Panc1 (cell line): ENCODE measurements at regions not wholly inside any gene's neighbourhood (a gene's known extent, or its start where the extent isn't known, plus 50 kb on each side); places are given as distances from the start of the nearest gene placed in this dataset.

Experiments used
- ATAC-seq: fragments of 200-7000 bp; cut with Tn5 transposase; 2 replicates; pipeline ENCODE4 v1.9.1; 2020; ENCODE audit warnings: mild to moderate bottlenecking, moderate library complexity
- BruUV-seq: library from RNA; stranded (reverse); fragments of 400-500 nt; replicated peaks from 2 replicates; lab custom pipeline; 2021; lab: Mats Ljungman, UMichigan
- CTCF ChIA-PET: fragments of 300-600 bp; sonication (Branson Sonifier 250); formaldehyde crosslinking; loops from one replicate; lab custom pipeline; 2022; ENCODE audit warnings: antibody characterized with exemption; lab: Charles Lee
- POLR2A ChIA-PET: fragments of 300-600 bp; sonication (Branson Sonifier 250); formaldehyde crosslinking; loops from one replicate; lab custom pipeline; 2022; ENCODE audit warnings: antibody characterized with exemption; lab: Charles Lee
- DNase-seq: peaks from one replicate; pipeline ENCODE4 v3.0.0-alpha.2; 2010; ENCODE audit warnings: low read depth, low spot score
- H3K27ac ChIP-seq: 2 replicates; pipeline ENCODE4 v1.5.1; 2011; ENCODE audit warnings: mild to moderate bottlenecking, low read length, inconsistent platforms
- H3K27me3 ChIP-seq: fragments of 200-500 bp; sonication (Bioruptor generic); 2 replicates; pipeline ENCODE4 v1.6.0; 2014; ENCODE audit warnings: low read length, inconsistent platforms; ENCODE audit not compliant: control insufficient read depth, insufficient read depth
- H3K36me3 ChIP-seq: fragments of 200-500 bp; sonication (Bioruptor generic); 2 replicates; pipeline ENCODE4 v1.5.1; 2014; ENCODE audit warnings: inconsistent platforms, mild to moderate bottlenecking, low read length, moderate library complexity; ENCODE audit not compliant: control insufficient read depth, insufficient read depth
- H3K4me1 ChIP-seq: 2 replicates; pipeline ENCODE4 v1.5.1; 2011; ENCODE audit warnings: inconsistent platforms, mild to moderate bottlenecking, low read length, moderate library complexity; ENCODE audit not compliant: control insufficient read depth, insufficient read depth
- H3K4me3 ChIP-seq, 2 experiments: 2 replicates each; pipeline ENCODE4 v1.5.1; 2011 to 2012; ENCODE audit warnings: low read depth in 2 of 2, low read length in 2 of 2, mild to moderate bottlenecking in 2 of 2, inconsistent platforms in 1 of 2, moderate library complexity in 1 of 2
- H3K9me3 ChIP-seq: fragments of 200-500 bp; sonication (Bioruptor generic); 2 replicates; pipeline ENCODE4 v1.5.1; 2014; ENCODE audit warnings: low read depth, mild to moderate bottlenecking, inconsistent platforms, low read length, moderate library complexity; ENCODE audit not compliant: control insufficient read depth, insufficient read depth
- CTCF ChIP-seq: fragments of 450-650 bp; IDR thresholded peaks from 2 replicates; pipeline ENCODE4 v1.5.1; 2017; ENCODE audit warnings: mild to moderate bottlenecking
- POLR2AphosphoS5 ChIP-seq: IDR thresholded peaks from 2 replicates; pipeline ENCODE4 v1.6.1; 2012; ENCODE audit warnings: mild to moderate bottlenecking, low read depth, low read length, moderate library complexity
- SIN3A ChIP-seq: IDR thresholded peaks from 2 replicates; pipeline ENCODE4 v1.6.1; 2012; ENCODE audit warnings: low read depth, mild to moderate bottlenecking, low read length, moderate library complexity, borderline replicate concordance; ENCODE audit not compliant: insufficient read depth
- TCF7L2 ChIP-seq: IDR thresholded peaks from 2 replicates; pipeline ENCODE4 v1.6.1; 2011; ENCODE audit warnings: mild to moderate bottlenecking, low read depth, low read length, inconsistent platforms
- in situ Hi-C: cut with HindIII; loops from 2 replicates; pipeline ENCODE4 v1.10.0; 2016; ENCODE audit warnings: low sequenced_read_pairs, low pct_unique_long_range_greater_than_20kb
- intact Hi-C: fragments of 100-400 bp; cut with micrococcal nuclease; formaldehyde crosslinking; loops from one replicate; pipeline ENCODE4 v1.10.0; 2022; ENCODE audit not compliant: unreplicated experiment
- TF ChIP-seq, protein P1 (sequence below), 2 experiments: IDR thresholded peaks; 2 replicates each; pipeline ENCODE4 v1.6.1; 2011 to 2012; ENCODE audit warnings: low read depth in 2 of 2, control low read depth in 1 of 2, low read length in 1 of 2, mild to moderate bottlenecking in 1 of 2, moderate library complexity in 1 of 2; ENCODE audit not compliant: insufficient read depth in 1 of 2

DNA sequence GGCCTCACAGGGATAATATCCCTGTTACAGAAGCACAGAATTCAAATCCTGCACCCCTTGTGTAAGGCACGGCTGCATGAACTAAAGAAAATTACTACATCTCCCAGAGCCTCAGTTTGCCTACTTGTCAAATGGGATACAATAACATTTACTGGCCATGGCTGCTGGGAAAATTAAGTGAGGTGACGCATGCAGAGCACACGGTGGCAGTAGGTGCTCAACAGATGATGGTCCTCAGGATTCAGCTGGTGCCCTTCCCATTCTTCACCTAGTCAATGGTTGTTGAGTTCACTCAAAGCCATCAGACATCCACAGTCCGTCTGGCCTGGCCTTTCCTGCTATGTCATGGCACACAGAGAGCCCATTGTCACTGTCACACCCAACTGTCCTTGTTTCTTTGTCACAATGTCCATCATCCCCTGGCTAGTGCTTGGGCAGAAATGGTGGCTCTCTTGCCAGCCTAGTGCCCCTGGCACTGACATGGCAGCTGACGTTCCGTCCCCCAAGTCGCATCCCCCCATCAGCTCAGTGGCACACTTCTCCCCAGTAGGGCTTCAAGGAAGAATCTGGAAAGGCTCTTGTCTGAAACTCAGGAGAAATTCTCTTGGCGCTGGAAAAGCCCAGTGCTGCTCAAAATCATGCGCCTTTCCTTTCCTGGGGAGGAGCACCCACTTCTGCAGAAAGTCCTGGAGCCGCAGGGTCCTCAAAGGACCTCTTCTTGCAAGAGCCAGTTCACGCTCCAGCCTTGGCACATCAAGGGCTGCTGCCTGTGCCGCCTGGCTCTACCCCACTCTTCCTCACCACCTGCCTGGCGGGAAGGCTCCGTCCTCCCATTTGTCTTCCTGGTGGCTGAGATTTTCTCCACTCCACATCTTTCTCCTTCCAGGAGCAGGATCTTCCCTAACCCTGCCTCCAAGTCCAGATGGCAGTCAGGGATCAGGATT is 55.9 kb upstream of the SLC66A3 start:
- in situ Hi-C loops: no loop called here
- no peaks in the 10 kb centered on the region for H3K36me3 ChIP-seq
- no peaks in the 10 kb centered on the region for H3K4me1 ChIP-seq
- ChIA-PET POLR2A (no interaction called here), CTCF (no interaction called here)
- H3K27me3 ChIP-seq: no peaks in the 10 kb centered on the region
- DNase-seq (no peak), ATAC-seq (no peak)
- no peak overlapping the region for H3K27ac ChIP-seq
- BruUV-seq: no TSS peak
- intact Hi-C loops: no loop called here
- no peak overlapping the region for H3K4me3 ChIP-seq
- H3K9me3 ChIP-seq: no peaks in the 10 kb centered on the region
- TF ChIP-seq, protein P1, sequence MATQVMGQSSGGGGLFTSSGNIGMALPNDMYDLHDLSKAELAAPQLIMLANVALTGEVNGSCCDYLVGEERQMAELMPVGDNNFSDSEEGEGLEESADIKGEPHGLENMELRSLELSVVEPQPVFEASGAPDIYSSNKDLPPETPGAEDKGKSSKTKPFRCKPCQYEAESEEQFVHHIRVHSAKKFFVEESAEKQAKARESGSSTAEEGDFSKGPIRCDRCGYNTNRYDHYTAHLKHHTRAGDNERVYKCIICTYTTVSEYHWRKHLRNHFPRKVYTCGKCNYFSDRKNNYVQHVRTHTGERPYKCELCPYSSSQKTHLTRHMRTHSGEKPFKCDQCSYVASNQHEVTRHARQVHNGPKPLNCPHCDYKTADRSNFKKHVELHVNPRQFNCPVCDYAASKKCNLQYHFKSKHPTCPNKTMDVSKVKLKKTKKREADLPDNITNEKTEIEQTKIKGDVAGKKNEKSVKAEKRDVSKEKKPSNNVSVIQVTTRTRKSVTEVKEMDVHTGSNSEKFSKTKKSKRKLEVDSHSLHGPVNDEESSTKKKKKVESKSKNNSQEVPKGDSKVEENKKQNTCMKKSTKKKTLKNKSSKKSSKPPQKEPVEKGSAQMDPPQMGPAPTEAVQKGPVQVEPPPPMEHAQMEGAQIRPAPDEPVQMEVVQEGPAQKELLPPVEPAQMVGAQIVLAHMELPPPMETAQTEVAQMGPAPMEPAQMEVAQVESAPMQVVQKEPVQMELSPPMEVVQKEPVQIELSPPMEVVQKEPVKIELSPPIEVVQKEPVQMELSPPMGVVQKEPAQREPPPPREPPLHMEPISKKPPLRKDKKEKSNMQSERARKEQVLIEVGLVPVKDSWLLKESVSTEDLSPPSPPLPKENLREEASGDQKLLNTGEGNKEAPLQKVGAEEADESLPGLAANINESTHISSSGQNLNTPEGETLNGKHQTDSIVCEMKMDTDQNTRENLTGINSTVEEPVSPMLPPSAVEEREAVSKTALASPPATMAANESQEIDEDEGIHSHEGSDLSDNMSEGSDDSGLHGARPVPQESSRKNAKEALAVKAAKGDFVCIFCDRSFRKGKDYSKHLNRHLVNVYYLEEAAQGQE (IDR thresholded peaks at IDR 0.05; ENCODE audit: insufficient read depth in 1 of 2, low read depth in 2 of 2, low read length in 1 of 2): no peak
- TF ChIP-seq POLR2AphosphoS5 (no peak), SIN3A (no peak), TCF7L2 (no peak), CTCF (no peak)

GRCh38 chr2:11100130-11100529 is 55.1 kb upstream of the SLC66A3 start:
- BruUV-seq: no TSS peak
- Histone ChIP-seq H3K27me3 (no peaks in the 10 kb centered on the region), H3K27ac (no peak overlapping the region), H3K4me3 (no peak overlapping the region), H3K4me1 (no peaks in the 10 kb centered on the region), H3K36me3 (no peaks in the 10 kb centered on the region), H3K9me3 (no peaks in the 10 kb centered on the region)
- ChIA-PET CTCF (interaction anchor here (0.5 kb wide), 1 partner anchor 48 kb away, joined by 7 read pairs; no protein-coding TSS in a partner anchor), POLR2A (no interaction called here)
- ATAC-seq: no peak
- intact Hi-C loops (no loop called here), in situ Hi-C loops (no loop called here)
- DNase-seq: no peak
- TF ChIP-seq SIN3A (no peak), CTCF (no peak), TCF7L2 (no peak), POLR2AphosphoS5 (no peak)
- TF ChIP-seq, protein P1 (IDR thresholded peaks at IDR 0.05; ENCODE audit: insufficient read depth in 1 of 2, low read depth in 2 of 2, low read length in 1 of 2): no peak
